ENCODE measurements at regions not wholly inside any gene's neighbourhood (a gene's known extent, or its start where the extent isn't known, plus 50 kb on each side); places are given as distances from the start of the nearest gene placed in this dataset.

DNA sequence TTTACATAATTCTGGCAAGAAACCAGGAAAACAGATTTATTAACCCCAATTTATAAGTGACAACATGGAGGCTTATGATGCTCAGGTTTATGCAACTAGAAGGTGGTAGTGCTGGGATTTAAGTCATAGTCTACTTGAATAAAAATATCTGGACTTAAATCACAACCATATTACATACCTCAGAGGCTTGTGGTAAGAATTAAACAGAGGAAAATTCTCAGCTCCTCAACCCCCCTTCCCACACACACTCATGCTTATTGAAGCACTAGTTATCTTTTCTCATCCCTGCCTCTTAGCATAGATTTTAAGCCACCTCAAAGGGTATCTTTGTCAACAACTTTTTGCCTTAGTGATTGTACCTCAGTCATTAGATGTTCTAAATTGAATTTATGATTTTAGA, 731.0 kb downstream of the PRELID2 start:
- Histone ChIP-seq H3K9me3 (ENCODE audit: control insufficient read depth in 1 of 2, low read length in 2 of 2) (peaks cover 0 to 2% of the 10 kb centered on the region in 2 donors), H3K4me3 (ENCODE audit: low read depth in 1 of 2, low read length in 2 of 2) (no peak overlapping the region), H3K27ac (ENCODE audit: low read length) (no peak overlapping the region), H3K36me3 (ENCODE audit: control insufficient read depth in 1 of 2, insufficient read depth in 2 of 2, low read length in 2 of 2) (no peaks in the 10 kb centered on the region), H3K27me3 (ENCODE audit: low read depth, low read length) (no peaks in the 10 kb centered on the region), H3K4me1 (ENCODE audit: control insufficient read depth in 1 of 2, insufficient read depth in 2 of 2, low read length in 2 of 2) (no peaks in the 10 kb centered on the region)

DNA sequence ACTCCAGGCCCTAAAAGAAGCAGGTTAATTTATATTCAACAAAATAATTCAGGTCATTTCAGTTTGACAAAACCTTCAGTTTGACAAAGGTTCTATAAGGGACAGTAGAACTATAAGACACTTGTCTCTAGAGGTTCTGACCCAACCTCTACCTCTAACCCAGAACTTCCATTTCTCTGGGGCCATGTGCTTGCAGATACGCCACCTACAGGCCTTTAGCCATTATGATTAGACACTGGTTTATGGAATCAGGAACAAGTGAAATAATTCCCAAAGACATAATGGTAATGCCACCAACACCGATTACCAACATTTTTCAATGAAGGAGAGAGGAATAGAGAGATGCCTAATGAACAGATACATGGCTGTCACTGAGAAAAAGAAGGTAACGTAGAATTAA, 733.9 kb downstream of the PRELID2 start:
- Histone ChIP-seq H3K27ac (ENCODE audit: low read length) (no peak overlapping the region), H3K4me3 (ENCODE audit: low read depth in 1 of 2, low read length in 2 of 2) (no peak overlapping the region), H3K9me3 (ENCODE audit: control insufficient read depth in 1 of 2, low read length in 2 of 2) (peaks cover 0 to 3% of the 10 kb centered on the region in 2 donors)

DNA sequence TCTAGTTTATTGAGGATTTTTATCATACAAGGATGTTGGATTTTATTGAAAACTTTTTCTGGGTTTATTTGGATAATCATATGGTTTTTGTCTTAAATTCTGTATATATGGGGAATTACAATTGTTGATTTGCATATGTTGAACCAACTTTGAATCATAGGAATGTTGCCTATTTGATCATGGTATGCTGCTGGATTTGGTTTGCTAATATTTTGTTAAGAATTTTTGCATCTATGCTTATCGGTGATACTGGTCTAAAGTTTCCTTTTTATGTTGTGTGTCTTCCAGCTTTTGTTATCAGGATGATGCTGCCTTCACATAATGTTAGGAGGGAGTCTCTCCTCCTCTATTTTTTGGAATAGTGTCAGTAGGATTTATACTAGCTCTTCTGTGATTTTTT, 745.0 kb downstream of the PRELID2 start:
- Histone ChIP-seq H3K27me3 (ENCODE audit: low read depth, low read length) (no peaks in the 10 kb centered on the region), H3K36me3 (ENCODE audit: control insufficient read depth in 1 of 2, insufficient read depth in 2 of 2, low read length in 2 of 2) (no peaks in the 10 kb centered on the region), H3K9me3 (ENCODE audit: control insufficient read depth in 1 of 2, low read length in 2 of 2) (no peaks in the 10 kb centered on the region), H3K27ac (ENCODE audit: low read length) (no peak overlapping the region), H3K4me1 (ENCODE audit: control insufficient read depth in 1 of 2, insufficient read depth in 2 of 2, low read length in 2 of 2) (no peaks in the 10 kb centered on the region), H3K4me3 (ENCODE audit: low read depth in 1 of 2, low read length in 2 of 2) (no peak overlapping the region)

More for the DNA sequence above, 733.9 kb downstream of the PRELID2 start:
- Histone ChIP-seq H3K27me3 (ENCODE audit: low read depth, low read length) (no peaks in the 10 kb centered on the region), H3K4me1 (ENCODE audit: control insufficient read depth in 1 of 2, insufficient read depth in 2 of 2, low read length in 2 of 2) (no peaks in the 10 kb centered on the region), H3K36me3 (ENCODE audit: control insufficient read depth in 1 of 2, insufficient read depth in 2 of 2, low read length in 2 of 2) (no peaks in the 10 kb centered on the region)

DNA sequence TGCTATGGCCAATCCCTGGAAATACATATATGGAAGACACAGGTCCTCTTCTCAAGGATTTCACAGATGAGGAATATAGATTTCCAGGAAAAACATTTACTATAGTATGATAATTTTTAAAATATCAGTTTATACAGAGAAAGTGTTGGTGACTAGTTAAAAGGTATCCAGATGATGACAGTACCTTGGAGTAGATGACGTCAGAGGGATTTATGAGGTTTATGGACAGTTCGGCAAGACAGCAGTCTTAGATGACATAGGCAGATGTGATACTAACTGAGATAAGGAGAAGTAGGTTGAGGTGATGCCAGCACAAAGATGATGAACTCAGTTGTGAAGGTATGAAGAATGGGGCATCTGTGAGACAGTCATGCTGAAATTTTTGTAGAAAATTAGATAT, 750.3 kb downstream of the PRELID2 start:
- H3K9me3 ChIP-seq (ENCODE audit: control insufficient read depth in 1 of 2, low read length in 2 of 2): no peaks in the 10 kb centered on the region
- H3K4me3 ChIP-seq (ENCODE audit: low read depth in 1 of 2, low read length in 2 of 2): no peak overlapping the region
- H3K27me3 ChIP-seq (ENCODE audit: low read depth, low read length): no peaks in the 10 kb centered on the region
- H3K27ac ChIP-seq (ENCODE audit: low read length): no peak overlapping the region
- no peaks in the 10 kb centered on the region for H3K36me3 ChIP-seq (ENCODE audit: control insufficient read depth in 1 of 2, insufficient read depth in 2 of 2, low read length in 2 of 2)
- H3K4me1 ChIP-seq (ENCODE audit: control insufficient read depth in 1 of 2, insufficient read depth in 2 of 2, low read length in 2 of 2): no peaks in the 10 kb centered on the region

DNA sequence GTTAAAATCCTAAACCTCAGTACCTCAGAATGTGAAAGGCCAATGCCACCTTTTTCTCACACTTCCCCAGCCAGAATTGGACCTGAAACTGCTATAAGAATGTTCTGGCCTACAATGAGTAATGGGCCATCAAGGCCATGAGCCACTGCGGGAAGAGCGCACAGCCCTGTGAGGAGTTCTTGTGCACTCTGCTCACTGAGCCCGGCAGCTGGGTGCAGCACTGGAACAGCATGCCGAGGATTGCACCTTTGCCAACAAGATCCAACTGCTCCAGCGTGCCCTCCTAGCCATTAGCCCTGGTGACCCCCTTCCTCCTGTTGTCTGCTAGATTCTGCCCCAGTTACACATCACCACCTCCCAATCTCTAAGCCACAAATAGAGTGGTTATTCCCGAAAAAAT, 758.1 kb downstream of the PRELID2 start:
- Histone ChIP-seq H3K4me3 (ENCODE audit: low read depth in 1 of 2, low read length in 2 of 2) (no peak overlapping the region), H3K27me3 (ENCODE audit: low read depth, low read length) (no peaks in the 10 kb centered on the region), H3K36me3 (ENCODE audit: control insufficient read depth in 1 of 2, insufficient read depth in 2 of 2, low read length in 2 of 2) (no peaks in the 10 kb centered on the region), H3K27ac (ENCODE audit: low read length) (no peak overlapping the region), H3K4me1 (ENCODE audit: control insufficient read depth in 1 of 2, insufficient read depth in 2 of 2, low read length in 2 of 2) (no peaks in the 10 kb centered on the region), H3K9me3 (ENCODE audit: control insufficient read depth in 1 of 2, low read length in 2 of 2) (no peaks in the 10 kb centered on the region)

DNA sequence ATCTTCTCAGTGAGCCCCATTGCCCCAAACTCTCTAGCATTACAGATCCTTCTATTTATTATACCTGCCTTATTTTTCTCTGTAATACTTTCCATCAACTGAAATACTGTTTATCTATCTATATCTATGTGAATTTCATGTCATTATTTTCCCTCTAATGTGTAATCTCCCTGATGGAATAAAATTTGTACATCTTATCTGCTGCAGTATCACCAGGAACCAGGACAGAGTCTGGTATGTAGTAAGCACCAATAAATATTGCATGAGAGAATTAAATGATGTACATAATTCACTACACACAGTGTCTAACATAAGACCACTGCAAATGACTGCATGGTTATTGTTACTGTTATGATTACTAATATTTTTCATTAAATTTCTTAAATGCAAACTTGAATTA, 759.1 kb downstream of the PRELID2 start:
- H3K36me3 ChIP-seq (ENCODE audit: control insufficient read depth in 1 of 2, insufficient read depth in 2 of 2, low read length in 2 of 2): no peaks in the 10 kb centered on the region
- no peaks in the 10 kb centered on the region for H3K9me3 ChIP-seq (ENCODE audit: control insufficient read depth in 1 of 2, low read length in 2 of 2)
- no peak overlapping the region for H3K4me3 ChIP-seq (ENCODE audit: low read depth in 1 of 2, low read length in 2 of 2)
- no peaks in the 10 kb centered on the region for H3K27me3 ChIP-seq (ENCODE audit: low read depth, low read length)
- H3K27ac ChIP-seq (ENCODE audit: low read length): no peak overlapping the region
- H3K4me1 ChIP-seq (ENCODE audit: control insufficient read depth in 1 of 2, insufficient read depth in 2 of 2, low read length in 2 of 2): no peaks in the 10 kb centered on the region

DNA sequence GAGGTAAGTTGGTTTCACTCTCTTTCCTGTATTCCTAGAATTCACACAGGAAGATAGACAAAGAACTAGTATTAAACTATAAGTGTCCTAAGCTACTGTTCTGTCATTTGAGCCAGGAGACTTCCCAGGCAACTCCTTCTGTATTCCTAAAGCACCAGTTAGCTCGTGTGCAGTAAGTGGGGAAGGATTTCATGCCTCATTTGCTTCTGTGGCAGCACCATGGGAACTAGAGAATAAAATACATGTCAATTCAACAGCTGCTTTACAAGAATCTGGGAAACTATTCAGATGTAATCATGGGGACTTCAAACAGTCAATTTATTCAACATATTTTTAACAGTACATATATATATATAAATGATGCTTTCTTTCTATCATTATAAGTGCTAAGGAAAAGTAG, 762.3 kb downstream of the PRELID2 start:
- H3K36me3 ChIP-seq (ENCODE audit: control insufficient read depth in 1 of 2, insufficient read depth in 2 of 2, low read length in 2 of 2): no peaks in the 10 kb centered on the region
- H3K4me1 ChIP-seq (ENCODE audit: control insufficient read depth in 1 of 2, insufficient read depth in 2 of 2, low read length in 2 of 2): no peaks in the 10 kb centered on the region
- no peak overlapping the region for H3K4me3 ChIP-seq (ENCODE audit: low read depth in 1 of 2, low read length in 2 of 2)
- no peaks in the 10 kb centered on the region for H3K9me3 ChIP-seq (ENCODE audit: control insufficient read depth in 1 of 2, low read length in 2 of 2)
- H3K27ac ChIP-seq (ENCODE audit: low read length): no peak overlapping the region
- no peaks in the 10 kb centered on the region for H3K27me3 ChIP-seq (ENCODE audit: low read depth, low read length)

DNA sequence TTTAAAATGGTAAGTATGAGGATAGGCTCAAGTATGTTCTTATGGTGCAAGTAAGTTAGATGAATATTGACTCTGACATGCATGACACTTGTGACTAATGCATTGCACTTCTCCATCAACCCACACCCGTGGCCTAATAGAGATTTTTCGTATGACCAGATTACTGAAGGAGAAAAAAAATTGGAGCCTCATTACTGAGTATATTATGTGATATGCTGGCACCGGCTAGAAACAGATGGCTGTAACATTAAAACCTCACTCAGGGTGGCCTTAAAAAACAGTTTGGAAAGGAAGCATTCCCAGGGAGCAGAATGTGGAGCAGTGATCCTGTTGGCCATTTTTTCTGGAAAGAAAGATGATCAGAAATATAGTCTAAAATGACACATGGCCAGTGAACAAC, 766.4 kb downstream of the PRELID2 start:
- Histone ChIP-seq H3K9me3 (ENCODE audit: control insufficient read depth in 1 of 2, low read length in 2 of 2) (no peaks in the 10 kb centered on the region), H3K36me3 (ENCODE audit: control insufficient read depth in 1 of 2, insufficient read depth in 2 of 2, low read length in 2 of 2) (no peaks in the 10 kb centered on the region), H3K4me3 (ENCODE audit: low read depth in 1 of 2, low read length in 2 of 2) (no peak overlapping the region), H3K27ac (ENCODE audit: low read length) (no peak overlapping the region), H3K27me3 (ENCODE audit: low read depth, low read length) (no peaks in the 10 kb centered on the region), H3K4me1 (ENCODE audit: control insufficient read depth in 1 of 2, insufficient read depth in 2 of 2, low read length in 2 of 2) (no peaks in the 10 kb centered on the region)

DNA sequence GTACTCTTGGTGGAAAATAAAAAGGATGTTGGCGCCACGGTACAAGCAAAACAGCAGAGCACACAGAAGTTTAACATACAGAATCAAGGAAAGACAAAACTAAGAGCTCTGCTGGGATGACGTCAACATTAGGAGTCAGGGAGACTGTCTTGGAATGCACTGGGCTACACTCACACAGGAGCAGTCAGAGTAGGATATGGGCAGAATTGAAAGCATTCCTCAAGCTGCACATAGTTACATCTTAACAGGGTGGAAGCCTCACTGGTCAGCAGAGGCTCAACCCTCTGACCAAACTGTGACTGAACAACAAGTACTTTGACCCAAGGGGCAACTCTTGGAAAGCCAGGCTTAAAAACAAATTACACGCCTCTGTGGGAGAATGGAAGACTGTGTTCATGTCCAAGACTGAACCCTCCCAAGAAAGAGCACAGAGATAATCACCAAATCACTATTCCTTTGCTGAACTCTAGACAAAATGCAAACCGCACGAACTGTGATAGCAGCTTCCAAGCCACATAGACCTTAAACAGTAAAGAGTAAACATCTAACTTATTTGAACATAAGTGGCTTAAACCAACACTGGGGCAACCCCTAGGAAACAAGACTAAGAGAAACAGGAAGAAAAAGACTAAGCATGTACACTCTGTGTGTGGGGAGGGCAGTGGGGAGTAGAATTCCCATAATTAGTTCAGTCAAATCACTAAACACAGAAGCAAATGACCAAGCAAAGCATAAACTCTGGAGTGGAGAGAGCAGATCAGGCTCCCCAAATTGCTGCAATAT, 772.7 kb downstream of the PRELID2 start:
- Histone ChIP-seq H3K27ac (ENCODE audit: low read length) (no peak overlapping the region), H3K4me3 (ENCODE audit: low read depth in 1 of 2, low read length in 2 of 2) (no peak overlapping the region), H3K36me3 (ENCODE audit: control insufficient read depth in 1 of 2, insufficient read depth in 2 of 2, low read length in 2 of 2) (no peaks in the 10 kb centered on the region), H3K9me3 (ENCODE audit: control insufficient read depth in 1 of 2, low read length in 2 of 2) (no peaks in the 10 kb centered on the region), H3K4me1 (ENCODE audit: control insufficient read depth in 1 of 2, insufficient read depth in 2 of 2, low read length in 2 of 2) (no peaks in the 10 kb centered on the region), H3K27me3 (ENCODE audit: low read depth, low read length) (no peaks in the 10 kb centered on the region)

DNA sequence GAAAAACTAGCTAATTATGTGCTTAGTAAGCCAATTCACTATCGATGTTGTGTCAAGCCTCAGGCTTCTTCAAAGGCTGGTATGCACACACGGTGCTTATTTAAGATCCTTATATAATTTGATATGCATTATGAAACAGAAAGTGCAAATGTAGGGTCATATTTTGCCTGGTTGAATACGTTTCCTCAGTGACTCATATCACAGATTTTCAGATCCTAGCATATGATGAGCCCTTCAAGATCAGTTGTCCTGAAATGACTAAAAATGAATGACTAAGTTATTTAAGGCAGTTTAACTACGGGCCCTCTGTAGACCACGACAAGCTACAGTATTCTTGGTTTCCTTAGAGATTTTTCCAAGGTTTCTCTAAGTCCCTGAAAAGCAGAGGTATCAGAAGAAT, 778.3 kb downstream of the PRELID2 start:
- Histone ChIP-seq H3K4me1 (ENCODE audit: control insufficient read depth in 1 of 2, insufficient read depth in 2 of 2, low read length in 2 of 2) (no peaks in the 10 kb centered on the region), H3K27me3 (ENCODE audit: low read depth, low read length) (no peaks in the 10 kb centered on the region), H3K9me3 (ENCODE audit: control insufficient read depth in 1 of 2, low read length in 2 of 2) (no peaks in the 10 kb centered on the region), H3K4me3 (ENCODE audit: low read depth in 1 of 2, low read length in 2 of 2) (no peak overlapping the region), H3K27ac (ENCODE audit: low read length) (no peak overlapping the region), H3K36me3 (ENCODE audit: control insufficient read depth in 1 of 2, insufficient read depth in 2 of 2, low read length in 2 of 2) (no peaks in the 10 kb centered on the region)

DNA sequence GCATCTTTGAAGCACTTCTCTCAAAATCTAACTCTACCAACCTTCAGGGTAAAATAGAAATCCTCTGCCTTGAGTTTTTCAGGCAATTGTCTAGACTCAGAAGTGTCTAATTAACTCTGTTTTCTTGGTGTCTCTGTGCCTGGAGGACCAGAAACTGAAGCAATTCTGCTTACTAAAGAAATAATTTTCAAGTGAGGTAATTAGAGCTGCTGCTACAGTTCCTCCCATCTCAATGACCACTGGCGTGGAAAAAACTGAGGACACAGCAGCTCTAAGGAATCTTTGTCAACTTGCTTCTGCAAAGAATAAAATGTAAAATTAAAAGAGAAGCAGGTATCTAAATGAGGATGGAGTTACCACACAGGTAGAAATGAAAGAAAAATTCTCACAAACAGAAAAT, 785.0 kb downstream of the PRELID2 start:
- no peaks in the 10 kb centered on the region for H3K4me1 ChIP-seq (ENCODE audit: control insufficient read depth in 1 of 2, insufficient read depth in 2 of 2, low read length in 2 of 2)

DNA sequence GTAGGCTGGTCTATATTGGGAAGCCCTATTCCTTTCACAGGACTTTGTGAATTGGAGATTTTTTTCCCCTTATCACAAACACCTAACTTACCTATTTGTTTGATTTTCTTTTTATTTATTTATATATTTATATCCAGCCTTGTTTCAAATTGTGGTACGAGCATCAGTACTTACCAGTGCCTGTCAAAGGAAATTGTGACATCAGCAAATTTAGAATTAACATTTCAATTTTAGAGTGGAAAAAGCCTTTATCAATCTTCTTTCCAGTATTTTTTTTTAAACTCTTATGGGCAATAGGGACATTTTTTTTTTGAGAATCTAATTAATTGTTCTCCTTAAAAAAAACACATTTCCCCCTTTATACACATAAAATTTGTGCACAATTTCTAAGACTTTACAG, 790.2 kb downstream of the PRELID2 start:
- no peak overlapping the region for H3K4me3 ChIP-seq (ENCODE audit: low read depth in 1 of 2, low read length in 2 of 2)
- H3K27me3 ChIP-seq (ENCODE audit: low read depth, low read length): no peaks in the 10 kb centered on the region
- H3K4me1 ChIP-seq (ENCODE audit: control insufficient read depth in 1 of 2, insufficient read depth in 2 of 2, low read length in 2 of 2): no peaks in the 10 kb centered on the region
- H3K36me3 ChIP-seq (ENCODE audit: control insufficient read depth in 1 of 2, insufficient read depth in 2 of 2, low read length in 2 of 2): no peaks in the 10 kb centered on the region
- H3K27ac ChIP-seq (ENCODE audit: low read length): no peak overlapping the region
- H3K9me3 ChIP-seq (ENCODE audit: control insufficient read depth in 1 of 2, low read length in 2 of 2): no peaks in the 10 kb centered on the region

More for the DNA sequence above, 785.0 kb downstream of the PRELID2 start:
- Histone ChIP-seq H3K4me3 (ENCODE audit: low read depth in 1 of 2, low read length in 2 of 2) (no peak overlapping the region), H3K36me3 (ENCODE audit: control insufficient read depth in 1 of 2, insufficient read depth in 2 of 2, low read length in 2 of 2) (no peaks in the 10 kb centered on the region), H3K27me3 (ENCODE audit: low read depth, low read length) (no peaks in the 10 kb centered on the region), H3K9me3 (ENCODE audit: control insufficient read depth in 1 of 2, low read length in 2 of 2) (no peaks in the 10 kb centered on the region), H3K27ac (ENCODE audit: low read length) (no peak overlapping the region)

Measured in muscle layer of duodenum (tissue), 2 donors.